Endothelial cell of hepatic sinusoid (primary cell): ENCODE measurements at regions not wholly inside any gene's neighbourhood (a gene's known extent, or its start where the extent isn't known, plus 50 kb on each side); places are given as distances from the start of the nearest gene placed in this dataset.
"Not testable (repeated sequence)": the region's sequence is repeated elsewhere in the genome, so short reads cannot be mapped to it uniquely, and the experiment has no call there.

Source experiments
- in situ Hi-C: cut with HindIII; loops from 2 replicates; pipeline ENCODE4 v1.10.0; 2017; ENCODE audit warnings: low sequenced_read_pairs

DNA sequence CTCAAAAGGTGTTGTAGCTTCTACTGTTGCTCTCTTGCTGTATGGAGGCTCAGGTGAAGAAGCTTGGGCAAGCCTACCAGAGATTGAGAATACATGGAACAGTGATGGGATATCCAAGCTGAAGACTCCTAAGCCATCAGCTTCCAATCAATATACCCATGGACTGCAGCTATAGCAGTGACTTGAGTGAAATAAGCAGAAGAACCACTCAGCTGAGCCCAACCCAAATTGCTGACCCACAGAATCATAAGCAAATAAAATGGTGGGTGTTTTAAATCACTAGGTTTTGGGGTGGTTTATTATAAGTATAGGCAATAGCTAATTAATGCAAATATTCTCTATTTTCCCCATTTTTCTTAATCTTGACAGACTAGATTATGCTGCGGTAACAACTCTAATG lies 147.7 kb upstream of the SALL1 start:
- in situ Hi-C loops = no loop called here

DNA sequence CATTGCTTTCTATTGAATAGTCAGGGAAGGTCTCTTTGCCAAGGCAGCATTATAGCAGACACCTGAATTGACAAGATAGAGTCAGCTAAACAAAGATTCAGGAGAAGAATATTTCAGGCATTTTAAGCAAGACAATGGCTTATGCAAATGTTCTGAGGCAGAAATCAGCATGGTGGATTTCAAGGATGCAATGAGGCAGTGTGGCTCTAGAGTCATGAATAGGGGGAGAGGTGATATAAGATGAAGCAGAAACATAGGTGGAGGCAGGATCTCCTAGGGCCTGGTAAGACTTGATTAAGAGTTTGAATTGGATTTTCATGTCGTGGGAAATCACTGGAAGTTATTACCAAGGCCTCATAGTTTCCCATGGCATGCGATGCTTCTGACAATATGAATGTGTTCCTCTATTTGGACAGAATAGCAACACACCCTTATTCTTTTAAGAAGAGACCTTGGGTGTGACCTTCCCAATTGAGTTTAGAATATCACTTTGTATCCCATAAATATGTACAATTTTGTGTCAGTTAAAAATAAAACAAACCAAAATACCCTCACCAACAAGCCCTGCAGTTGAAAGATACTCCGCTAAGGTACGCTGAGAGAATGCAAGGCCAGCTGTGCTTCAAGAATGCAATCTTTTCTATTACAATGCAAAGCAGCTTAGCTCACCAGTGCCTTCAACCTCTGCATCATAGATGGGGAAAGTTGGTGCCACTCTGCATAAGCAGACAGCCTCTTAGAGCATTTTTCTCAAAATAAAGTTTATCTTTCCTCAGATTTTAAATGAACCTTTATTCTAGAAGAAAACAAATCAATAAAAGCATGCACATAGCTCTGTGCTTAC lies 139.6 kb upstream of the SALL1 start:
- in situ Hi-C loops = no loop called here

GRCh38 chr16:51289336-51289735 lies 138.3 kb upstream of the SALL1 start:
- in situ Hi-C loops = no loop called here

DNA sequence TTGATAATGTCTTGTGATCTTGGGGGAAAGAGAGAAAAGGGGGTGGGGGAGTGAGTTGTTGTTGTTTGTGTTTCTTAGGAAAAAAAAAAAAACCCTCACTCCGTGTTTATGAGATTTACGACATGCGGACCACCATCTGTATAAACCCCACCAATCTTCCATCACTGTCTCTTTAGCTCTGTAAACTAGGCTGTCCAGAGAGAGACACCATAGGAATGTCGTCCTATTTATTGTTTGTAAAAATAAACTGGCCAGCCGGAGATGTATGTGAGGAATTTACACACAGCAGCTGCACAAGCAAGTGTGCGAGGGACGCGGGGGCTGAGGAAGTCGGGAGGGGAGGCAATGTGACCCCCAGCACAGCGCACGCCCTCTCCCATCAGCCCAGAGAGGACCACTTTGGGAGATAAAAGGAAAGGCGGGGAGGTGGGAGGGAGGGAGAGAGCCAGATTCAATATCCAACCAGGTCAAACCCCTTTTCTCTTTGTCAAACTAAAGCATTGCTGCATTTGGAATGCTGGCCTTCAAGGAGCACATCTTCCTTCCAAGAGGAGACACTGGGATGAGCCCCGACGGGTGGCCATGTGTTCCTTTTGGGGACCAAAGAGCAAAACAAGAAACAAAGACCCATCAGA lies 136.2 kb upstream of the SALL1 start:
- in situ Hi-C loops = no loop called here

GRCh38 chr16:51286272-51286671 lies 135.2 kb upstream of the SALL1 start:
- in situ Hi-C loops = no loop called here

DNA sequence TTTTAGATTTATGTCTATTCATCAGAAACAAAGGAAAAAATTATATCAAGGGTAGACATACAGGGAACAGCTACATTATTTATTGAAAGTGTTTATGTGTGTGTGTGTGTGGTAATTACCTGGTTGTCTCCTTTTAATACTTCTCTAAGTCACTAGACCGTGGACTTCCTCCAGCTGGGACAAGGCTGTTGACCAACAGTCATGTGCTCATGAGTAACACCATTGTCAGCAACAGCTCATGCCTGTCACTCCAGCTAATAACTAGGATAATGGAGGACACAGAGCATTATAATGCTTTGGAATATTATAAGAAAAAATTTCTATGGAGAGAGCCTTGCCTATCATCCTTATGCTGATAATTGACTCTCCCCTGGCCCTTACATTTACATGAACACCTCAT lies 125.3 kb upstream of the SALL1 start:
- in situ Hi-C loops = loop anchor here (5.0 kb wide), 2 partner anchors 39 to 84 kb away; no protein-coding TSS in a partner anchor

GRCh38 chr16:51272420-51272819 lies 121.3 kb upstream of the SALL1 start:
- in situ Hi-C loops = no loop called here

DNA sequence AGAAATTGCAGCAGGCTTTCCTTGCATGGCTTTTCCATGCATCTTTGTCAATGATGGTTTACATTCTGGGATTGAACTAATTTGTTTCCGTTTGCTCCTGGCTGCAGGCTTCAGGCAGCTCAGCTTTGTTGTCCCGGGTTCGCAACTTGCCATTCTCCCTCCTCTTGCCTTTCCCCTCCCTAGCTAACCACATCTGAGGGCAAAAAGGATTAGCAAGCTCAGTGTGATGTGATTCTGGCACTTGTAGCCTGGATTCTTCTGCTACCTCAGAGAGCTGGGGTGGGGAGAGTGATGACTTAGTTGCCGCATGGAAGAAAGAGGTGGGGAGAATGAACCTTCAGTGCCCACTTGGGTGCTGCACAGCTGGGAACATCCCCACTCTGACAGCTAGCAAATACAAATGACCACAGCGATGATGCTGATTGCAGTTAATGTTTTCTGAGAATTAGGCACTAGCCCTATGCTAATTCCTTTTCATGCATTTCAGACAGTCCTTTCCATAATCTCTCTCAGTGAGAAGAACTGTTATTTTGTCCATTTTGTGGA lies 120.2 kb upstream of the SALL1 start:
- in situ Hi-C loops = no loop called here

DNA sequence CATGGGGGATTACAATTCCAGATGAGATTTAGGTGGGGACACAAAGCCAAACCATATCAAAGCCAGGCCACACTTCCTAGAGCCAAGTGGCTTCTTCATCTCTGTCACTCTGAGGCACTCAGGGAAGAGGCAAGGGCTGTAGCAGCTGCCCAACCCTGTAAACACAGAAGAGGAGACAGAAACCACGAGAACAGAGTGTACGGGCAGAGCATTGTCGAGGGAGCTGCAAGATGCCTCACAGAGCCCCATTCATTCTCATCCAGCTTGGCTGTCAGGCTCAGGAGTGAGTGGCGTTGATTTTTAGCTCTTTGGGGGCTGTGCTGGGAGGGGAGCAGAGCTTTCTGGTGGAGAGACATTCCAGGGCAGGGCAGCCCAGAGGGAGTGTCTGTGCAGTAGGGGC lies 117.2 kb upstream of the SALL1 start:
- in situ Hi-C loops = no loop called here

DNA sequence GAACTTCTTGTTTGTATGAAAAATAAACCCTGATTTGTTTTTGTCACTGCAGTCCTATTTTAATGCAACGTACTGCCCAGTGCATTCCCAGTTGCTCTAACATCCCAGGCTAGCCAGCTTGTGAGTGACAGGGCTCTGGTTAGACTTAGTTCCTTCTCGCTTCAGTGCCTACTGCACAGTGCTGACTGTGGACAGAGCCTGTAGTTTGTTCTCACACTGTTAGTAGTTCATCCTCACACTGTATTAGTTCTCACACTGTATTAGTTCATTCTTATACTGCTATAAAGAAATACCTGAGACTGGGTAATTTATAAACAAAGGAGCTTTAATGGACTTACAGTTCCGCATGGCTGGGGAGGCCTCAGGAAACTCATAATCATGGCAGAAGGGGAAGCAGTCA lies 116.6 kb upstream of the SALL1 start:
- in situ Hi-C loops = no loop called here

- in situ Hi-C loops = no loop called here
Observed at GRCh38 chr16:51262428-51262827, 111.4 kb upstream of the SALL1 start.

DNA sequence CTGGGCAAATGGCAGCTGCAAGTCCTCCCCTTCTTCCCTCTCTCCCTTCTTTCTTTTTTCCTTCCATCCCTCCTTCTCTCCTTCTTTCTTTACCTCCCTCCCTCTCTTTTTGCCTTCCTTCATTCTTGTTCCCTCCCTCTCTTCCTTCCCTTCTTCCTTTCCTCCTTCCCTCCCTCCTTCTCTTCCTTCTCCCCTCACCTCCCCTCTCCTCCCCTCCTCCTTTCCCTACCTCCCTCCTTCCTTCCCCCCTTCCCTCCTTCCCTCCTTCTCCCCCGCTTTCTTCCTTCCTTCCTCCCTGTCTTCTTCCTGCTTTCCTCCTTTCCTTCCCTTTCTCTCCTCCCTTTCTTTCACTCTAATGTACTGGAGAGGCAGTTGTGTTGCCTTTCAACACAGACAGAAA lies 110.8 kb upstream of the SALL1 start:
- in situ Hi-C loops = no loop called here

DNA sequence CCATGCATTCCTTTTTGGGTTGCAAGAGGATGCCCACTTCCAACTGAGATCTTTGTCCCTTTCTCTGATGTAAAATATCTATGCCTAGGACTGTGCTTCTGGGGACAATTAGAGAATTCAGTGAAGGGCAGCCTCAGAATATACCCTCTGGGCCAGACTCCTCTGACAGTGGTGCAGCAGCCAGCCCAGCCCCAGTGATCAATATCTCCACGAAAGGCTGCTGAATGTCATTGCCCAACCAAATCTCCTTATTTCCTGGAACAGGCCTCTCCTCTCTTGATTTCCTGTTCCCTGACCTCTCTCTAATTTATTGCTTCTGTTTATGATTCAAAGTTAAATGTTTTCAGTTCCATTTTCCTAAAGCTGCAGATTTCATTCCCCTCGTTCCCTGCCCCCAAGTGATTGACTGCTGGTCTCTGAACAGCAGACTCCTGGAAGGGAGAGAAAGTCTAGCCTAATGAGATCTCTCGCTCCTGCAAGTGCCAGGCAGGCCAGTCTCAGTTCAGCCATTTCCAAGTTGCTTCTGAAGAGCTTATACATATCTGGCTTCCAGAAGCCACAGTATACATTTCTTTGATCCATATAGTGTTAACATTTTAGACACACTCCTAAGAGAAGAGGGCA lies 104.4 kb upstream of the SALL1 start:
- in situ Hi-C loops = no loop called here

DNA sequence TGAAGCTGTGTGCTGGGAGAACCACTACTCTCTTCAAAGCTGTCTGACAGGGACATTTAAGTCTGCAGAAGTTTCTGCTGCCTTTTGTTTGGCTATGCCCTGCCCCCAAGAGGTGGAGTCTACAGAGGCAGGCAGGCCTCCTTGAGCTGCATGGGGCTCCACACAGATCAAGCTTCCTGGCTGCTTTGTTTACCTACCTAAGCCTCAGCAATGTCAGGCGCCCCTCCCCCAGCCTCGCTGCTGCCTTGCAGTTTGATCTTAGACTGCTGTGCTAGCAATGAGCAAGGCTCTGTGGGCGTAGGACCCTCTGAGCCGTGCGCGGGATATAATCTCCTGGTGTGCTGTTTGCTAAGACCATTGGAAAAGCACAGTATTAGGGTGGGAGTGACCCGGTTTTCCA lies 103.3 kb upstream of the SALL1 start:
- in situ Hi-C loops = not testable (repeated sequence)

GRCh38 chr16:51248217-51248616 lies 97.1 kb upstream of the SALL1 start:
- in situ Hi-C loops = no loop called here

- in situ Hi-C loops = no loop called here
Observed at GRCh38 chr16:51245658-51245995, 94.6 kb upstream of the SALL1 start.

- in situ Hi-C loops = no loop called here
Observed at GRCh38 chr16:51244887-51245657, 94.0 kb upstream of the SALL1 start.

DNA sequence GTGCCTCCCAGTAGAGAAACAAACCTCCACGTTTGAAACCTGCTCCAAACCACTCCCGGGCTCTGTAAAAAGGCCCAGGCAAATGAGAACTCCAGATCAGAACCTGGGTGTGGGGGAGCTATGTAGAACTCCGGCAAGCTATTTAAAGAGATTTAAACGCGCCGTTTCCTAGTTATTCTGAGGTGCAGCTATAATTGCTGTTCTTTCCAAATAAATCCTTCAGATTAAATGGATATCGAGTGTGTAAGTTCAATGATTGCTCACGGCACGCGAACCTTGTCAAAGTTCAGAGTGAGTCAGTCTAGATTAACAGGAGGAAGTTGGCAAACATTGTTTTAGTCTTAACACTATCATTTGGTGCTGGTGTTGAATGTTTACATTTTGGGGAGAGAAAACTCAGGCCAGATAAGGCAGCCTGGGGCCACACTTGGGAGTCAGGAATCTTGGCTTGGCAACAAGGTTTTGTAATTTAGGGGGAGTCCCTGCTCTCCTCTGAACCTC lies 92.9 kb upstream of the SALL1 start:
- in situ Hi-C loops = no loop called here

- in situ Hi-C loops = no loop called here
Observed at GRCh38 chr16:51242296-51242994, 91.4 kb upstream of the SALL1 start.

- in situ Hi-C loops = loop anchor here (5.0 kb wide), 1 partner anchor 38 kb away; no protein-coding TSS in a partner anchor
Observed at GRCh38 chr16:51239196-51239595, 88.1 kb upstream of the SALL1 start.
